ENCODE measurements at regions not wholly inside any gene's neighbourhood (a gene's known extent, or its start where the extent isn't known, plus 50 kb on each side); places are given as distances from the start of the nearest gene placed in this dataset.

- H3K9me3 ChIP-seq: no peaks in the 10 kb centered on the region
- H3K4me3 ChIP-seq: no peak overlapping the region
- DNase-seq (no peak), ATAC-seq (no peak)
- no peaks in the 10 kb centered on the region for H3K4me1 ChIP-seq (ENCODE audit: low read depth)
- H3K36me3 ChIP-seq (ENCODE audit: low read depth): no peaks in the 10 kb centered on the region
- no peak for TF ChIP-seq CTCF (IDR thresholded peaks at IDR 0.05)
- intact Hi-C loops (cut with DNase I, micrococcal nuclease): no loop called here
Observed at GRCh38 chr3:118292841-118293240, 741.8 kb downstream of the IGSF11 start.

DNA sequence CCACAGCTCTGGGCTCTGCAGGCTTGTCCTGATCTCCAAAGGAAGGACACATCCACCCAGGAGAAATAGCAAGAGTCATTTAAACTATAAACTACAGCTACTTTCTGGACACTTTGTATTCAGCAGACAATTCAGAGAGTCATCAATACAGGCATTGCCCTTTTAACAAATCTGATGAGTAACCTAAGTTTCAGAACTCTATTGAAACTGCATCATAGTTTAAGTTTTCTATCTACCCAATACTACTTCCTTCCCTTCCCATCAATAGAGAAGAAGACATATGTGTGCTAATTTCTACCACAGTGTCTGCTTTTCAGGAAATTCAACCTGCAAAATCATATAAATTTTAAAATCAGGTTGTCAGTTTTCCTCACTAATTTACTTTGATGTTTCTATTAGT, 736.5 kb downstream of the IGSF11 start:
- DNase-seq: no peak
- H3K4me1 ChIP-seq (ENCODE audit: low read depth): no peaks in the 10 kb centered on the region
- no peak for TF ChIP-seq CTCF (IDR thresholded peaks at IDR 0.05)
- peaks cover 2% of the 10 kb centered on the region for H3K9me3 ChIP-seq
- no peak overlapping the region for H3K4me3 ChIP-seq
- H3K36me3 ChIP-seq (ENCODE audit: low read depth): no peaks in the 10 kb centered on the region
- no peak for ATAC-seq
- intact Hi-C loops (cut with DNase I, micrococcal nuclease): no loop called here

- intact Hi-C loops (cut with DNase I, micrococcal nuclease): no loop called here
- Histone ChIP-seq H3K4me1 (ENCODE audit: low read depth) (no peaks in the 10 kb centered on the region), H3K4me3 (no peak overlapping the region), H3K9me3 (peaks cover 2% of the 10 kb centered on the region), H3K36me3 (ENCODE audit: low read depth) (no peaks in the 10 kb centered on the region)
- TF ChIP-seq CTCF (IDR thresholded peaks at IDR 0.05): no peak
- DNase-seq (no peak), ATAC-seq (no peak)
Observed at GRCh38 chr3:118304557-118304956, 730.1 kb downstream of the IGSF11 start.

DNA sequence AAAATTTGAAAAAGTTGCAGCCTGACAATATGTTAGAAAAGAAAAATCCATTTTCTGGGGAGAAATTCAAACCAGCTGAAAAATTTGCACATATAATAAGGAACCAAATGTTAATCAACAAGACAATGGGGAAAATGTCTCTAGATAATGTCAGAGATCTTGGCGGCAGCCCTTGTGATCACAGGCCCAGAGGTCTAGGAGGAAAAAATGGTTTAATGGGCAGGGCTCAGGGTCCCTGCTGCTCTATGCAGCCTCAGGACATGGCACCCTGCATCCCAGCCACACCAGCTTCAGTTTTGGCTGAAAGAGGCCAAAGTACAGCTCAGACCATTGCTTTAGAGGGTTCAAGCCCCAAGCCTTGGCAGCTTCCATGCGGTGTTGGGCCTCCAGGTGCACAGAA, 701.9 kb downstream of the IGSF11 start:
- no peak overlapping the region for H3K4me3 ChIP-seq
- TF ChIP-seq CTCF (IDR thresholded peaks at IDR 0.05): no peak
- H3K4me1 ChIP-seq (ENCODE audit: low read depth): no peaks in the 10 kb centered on the region
- no peaks in the 10 kb centered on the region for H3K36me3 ChIP-seq (ENCODE audit: low read depth)
- H3K9me3 ChIP-seq: peaks cover 7% of the 10 kb centered on the region
- ATAC-seq: no peak
- no peak for DNase-seq
- intact Hi-C loops (cut with DNase I, micrococcal nuclease): no loop called here

DNA sequence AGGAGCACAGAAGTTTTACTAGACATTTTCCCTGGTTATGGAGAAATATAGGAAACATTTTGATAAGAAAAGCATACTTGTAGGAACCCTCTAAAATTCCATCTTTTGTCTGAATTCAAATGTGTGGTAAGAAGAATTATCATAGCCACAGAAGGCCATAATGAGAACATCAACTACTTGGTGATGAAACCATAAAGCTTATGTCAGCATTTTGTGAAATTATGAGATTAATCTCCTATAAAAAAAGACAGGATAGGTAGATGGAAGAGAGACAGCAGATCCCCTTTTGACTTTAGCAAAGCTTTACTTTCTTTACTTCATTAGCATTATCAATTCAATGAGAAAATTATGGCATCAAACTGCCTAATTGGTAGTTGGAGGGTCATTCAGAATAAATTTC, 697.0 kb downstream of the IGSF11 start:
- no peaks in the 10 kb centered on the region for H3K36me3 ChIP-seq (ENCODE audit: low read depth)
- ATAC-seq: no peak
- TF ChIP-seq CTCF (IDR thresholded peaks at IDR 0.05): no peak
- H3K9me3 ChIP-seq: peaks cover 7% of the 10 kb centered on the region
- no peak for DNase-seq
- no peaks in the 10 kb centered on the region for H3K4me1 ChIP-seq (ENCODE audit: low read depth)
- intact Hi-C loops (cut with DNase I, micrococcal nuclease): no loop called here
- H3K4me3 ChIP-seq: no peak overlapping the region
